ENCODE measurements at regions not wholly inside any gene's neighbourhood (a gene's known extent, or its start where the extent isn't known, plus 50 kb on each side); places are given as distances from the start of the nearest gene placed in this dataset.

- no peak overlapping the region for H2AFZ ChIP-seq (ENCODE audit: low read depth, low read length)
- no peaks in the 10 kb centered on the region for H3K9me3 ChIP-seq (ENCODE audit: insufficient read depth, low read length)
- no peaks in the 10 kb centered on the region for H3K79me2 ChIP-seq (ENCODE audit: low read length)
- H3K4me2 ChIP-seq (ENCODE audit: low read length) = no peak overlapping the region
- no peaks in the 10 kb centered on the region for H4K20me1 ChIP-seq (ENCODE audit: insufficient read depth, low read length)
- no peaks in the 10 kb centered on the region for H3K36me3 ChIP-seq (replicated peaks; ENCODE audit: low read depth, low read length)
- H3K4me3 ChIP-seq (ENCODE audit: low read length) = no peak overlapping the region
- H3K4me1 ChIP-seq (ENCODE audit: low read length) = peaks cover 4% of the 10 kb centered on the region; the same call in 1 of the 2 replicates
- no peaks in the 10 kb centered on the region for H3K27me3 ChIP-seq (ENCODE audit: low read depth, low read length)
- no peak for TF ChIP-seq EZH2phosphoT487 (IDR thresholded peaks at IDR 0.05; ENCODE audit: low read depth)
- TF ChIP-seq, protein P1, sequence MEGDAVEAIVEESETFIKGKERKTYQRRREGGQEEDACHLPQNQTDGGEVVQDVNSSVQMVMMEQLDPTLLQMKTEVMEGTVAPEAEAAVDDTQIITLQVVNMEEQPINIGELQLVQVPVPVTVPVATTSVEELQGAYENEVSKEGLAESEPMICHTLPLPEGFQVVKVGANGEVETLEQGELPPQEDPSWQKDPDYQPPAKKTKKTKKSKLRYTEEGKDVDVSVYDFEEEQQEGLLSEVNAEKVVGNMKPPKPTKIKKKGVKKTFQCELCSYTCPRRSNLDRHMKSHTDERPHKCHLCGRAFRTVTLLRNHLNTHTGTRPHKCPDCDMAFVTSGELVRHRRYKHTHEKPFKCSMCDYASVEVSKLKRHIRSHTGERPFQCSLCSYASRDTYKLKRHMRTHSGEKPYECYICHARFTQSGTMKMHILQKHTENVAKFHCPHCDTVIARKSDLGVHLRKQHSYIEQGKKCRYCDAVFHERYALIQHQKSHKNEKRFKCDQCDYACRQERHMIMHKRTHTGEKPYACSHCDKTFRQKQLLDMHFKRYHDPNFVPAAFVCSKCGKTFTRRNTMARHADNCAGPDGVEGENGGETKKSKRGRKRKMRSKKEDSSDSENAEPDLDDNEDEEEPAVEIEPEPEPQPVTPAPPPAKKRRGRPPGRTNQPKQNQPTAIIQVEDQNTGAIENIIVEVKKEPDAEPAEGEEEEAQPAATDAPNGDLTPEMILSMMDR (IDR thresholded peaks at IDR 0.05; ENCODE audit: low read depth, low read length) = no peak
- H3K9ac ChIP-seq (ENCODE audit: low read length) = no peak overlapping the region
- no peak overlapping the region for H3K27ac ChIP-seq (ENCODE audit: low read length)
Observed at GRCh38 chr2:45331410-45331786, 279.7 kb downstream of the SRBD1 start.

GRCh38 chr2:45330637-45331409 is 280.2 kb downstream of the SRBD1 start:
- H2AFZ ChIP-seq (ENCODE audit: low read depth, low read length) = no peak overlapping the region

GRCh38 chr2:45330108-45330507 is 281.0 kb downstream of the SRBD1 start:
- TF ChIP-seq, protein P1 (IDR thresholded peaks at IDR 0.05; ENCODE audit: low read depth, low read length) = no peak
- TF ChIP-seq EZH2phosphoT487 (IDR thresholded peaks at IDR 0.05; ENCODE audit: low read depth) = no peak
- H3K27ac ChIP-seq (ENCODE audit: low read length) = no peak overlapping the region
- H2AFZ ChIP-seq (ENCODE audit: low read depth, low read length) = no peak overlapping the region
- no peaks in the 10 kb centered on the region for H4K20me1 ChIP-seq (ENCODE audit: insufficient read depth, low read length)
- no peaks in the 10 kb centered on the region for H3K79me2 ChIP-seq (ENCODE audit: low read length)
- no peak overlapping the region for H3K9ac ChIP-seq (ENCODE audit: low read length)
- H3K9me3 ChIP-seq (ENCODE audit: insufficient read depth, low read length) = no peaks in the 10 kb centered on the region
- H3K4me1 ChIP-seq (ENCODE audit: low read length) = peaks cover 4% of the 10 kb centered on the region; the same call in 1 of the 2 replicates
- H3K36me3 ChIP-seq (replicated peaks; ENCODE audit: low read depth, low read length) = no peaks in the 10 kb centered on the region
- H3K4me2 ChIP-seq (ENCODE audit: low read length) = no peak overlapping the region
- H3K27me3 ChIP-seq (ENCODE audit: low read depth, low read length) = no peaks in the 10 kb centered on the region
- no peak overlapping the region for H3K4me3 ChIP-seq (ENCODE audit: low read length)

More at GRCh38 chr2:45330637-45331409, 280.2 kb downstream of the SRBD1 start:
- Histone ChIP-seq H3K79me2 (ENCODE audit: low read length) (no peaks in the 10 kb centered on the region), H3K4me2 (ENCODE audit: low read length) (no peak overlapping the region), H3K4me1 (ENCODE audit: low read length) (peaks cover 4% of the 10 kb centered on the region; the same call in 1 of the 2 replicates), H3K4me3 (ENCODE audit: low read length) (no peak overlapping the region), H4K20me1 (ENCODE audit: insufficient read depth, low read length) (no peaks in the 10 kb centered on the region), H3K9ac (ENCODE audit: low read length) (no peak overlapping the region), H3K9me3 (ENCODE audit: insufficient read depth, low read length) (no peaks in the 10 kb centered on the region), H3K27me3 (ENCODE audit: low read depth, low read length) (no peaks in the 10 kb centered on the region), H3K27ac (ENCODE audit: low read length) (no peak overlapping the region), H3K36me3 (replicated peaks; ENCODE audit: low read depth, low read length) (no peaks in the 10 kb centered on the region)
- TF ChIP-seq, protein P1 (IDR thresholded peaks at IDR 0.05; ENCODE audit: low read depth, low read length) = no peak
- no peak for TF ChIP-seq EZH2phosphoT487 (IDR thresholded peaks at IDR 0.05; ENCODE audit: low read depth)

DNA sequence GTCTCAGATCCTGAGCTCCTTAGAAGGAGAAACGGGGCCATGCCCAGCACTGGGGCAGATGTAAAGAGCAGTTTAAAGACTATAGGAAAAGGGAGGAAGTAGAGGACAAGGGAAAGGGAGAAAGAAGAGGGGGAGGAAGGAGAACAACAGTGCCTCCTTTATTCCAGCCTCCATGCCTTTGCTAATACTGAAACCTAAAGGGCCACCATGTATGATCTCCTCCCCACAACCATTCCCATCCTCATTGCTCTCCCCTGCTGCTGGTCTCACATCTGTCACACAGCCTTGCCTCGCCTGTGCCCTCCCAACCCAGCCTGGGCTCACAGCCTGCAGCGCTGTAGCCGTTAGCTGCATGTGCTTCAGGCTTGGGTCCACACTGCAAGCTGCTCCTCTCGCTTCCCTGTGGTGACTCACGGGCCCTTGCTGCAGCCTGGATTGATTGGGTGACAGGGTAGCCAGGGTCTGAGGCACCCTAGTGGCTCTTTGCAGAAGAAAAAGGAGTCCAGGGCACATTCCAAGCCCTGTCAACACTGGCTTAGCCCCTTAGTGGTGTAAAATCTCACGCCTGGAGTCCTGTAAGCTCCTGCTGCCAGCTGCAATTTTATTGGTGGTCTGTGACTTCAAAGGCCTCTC is 281.9 kb downstream of the SRBD1 start:
- H3K27me3 ChIP-seq (ENCODE audit: low read depth, low read length) = no peaks in the 10 kb centered on the region
- H4K20me1 ChIP-seq (ENCODE audit: insufficient read depth, low read length) = no peaks in the 10 kb centered on the region
- TF ChIP-seq, protein P1 (IDR thresholded peaks at IDR 0.05; ENCODE audit: low read depth, low read length) = no peak
- TF ChIP-seq EZH2phosphoT487 (IDR thresholded peaks at IDR 0.05; ENCODE audit: low read depth) = no peak
- peaks cover 4% of the 10 kb centered on the region; the same call in 1 of the 2 replicates for H3K4me1 ChIP-seq (ENCODE audit: low read length)
- H3K4me2 ChIP-seq (ENCODE audit: low read length) = no peak overlapping the region
- H2AFZ ChIP-seq (ENCODE audit: low read depth, low read length) = no peak overlapping the region
- no peak overlapping the region for H3K9ac ChIP-seq (ENCODE audit: low read length)
- no peak overlapping the region for H3K4me3 ChIP-seq (ENCODE audit: low read length)
- no peak overlapping the region for H3K27ac ChIP-seq (ENCODE audit: low read length)
- no peaks in the 10 kb centered on the region; the same call in 1 of the 2 replicates for H3K9me3 ChIP-seq (ENCODE audit: insufficient read depth, low read length)
- no peaks in the 10 kb centered on the region for H3K79me2 ChIP-seq (ENCODE audit: low read length)
- no peaks in the 10 kb centered on the region for H3K36me3 ChIP-seq (replicated peaks; ENCODE audit: low read depth, low read length)
